Brain microvascular endothelial cell (primary cell): ENCODE measurements at regions not wholly inside any gene's neighbourhood (a gene's known extent, or its start where the extent isn't known, plus 50 kb on each side); places are given as distances from the start of the nearest gene placed in this dataset.

ENCODE experiments used
- DNase-seq: peaks from one replicate; pipeline ENCODE4 v3.0.0-alpha.2; 2020
- H3K27ac ChIP-seq: fragments of 250-450 bp; sonication (Bioruptor Pico); 2 replicates; pipeline ENCODE4 v1.5.1; 2020; ENCODE audit warnings: mild to moderate bottlenecking, moderate library complexity
- H3K27me3 ChIP-seq: fragments of 250-450 bp; sonication (Bioruptor Pico); replicated peaks from 2 replicates; pipeline ENCODE4 v1.5.1; 2020; ENCODE audit warnings: mild to moderate bottlenecking
- H3K36me3 ChIP-seq: fragments of 250-450 bp; sonication (Bioruptor Pico); replicated peaks from 2 replicates; pipeline ENCODE4 v1.5.1; 2020; ENCODE audit warnings: mild to moderate bottlenecking
- H3K4me3 ChIP-seq: 2 replicates; pipeline ENCODE4 v1.5.1; 2011; ENCODE audit warnings: low read depth, mild to moderate bottlenecking, control low read depth, low read length, moderate library complexity
- CTCF ChIP-seq: IDR thresholded peaks from 2 replicates; pipeline ENCODE4 v1.5.1; 2011; ENCODE audit warnings: low read depth, mild to moderate bottlenecking, moderate library complexity, low read length, control low read depth, inconsistent platforms; ENCODE audit errors: missing control alignments
- in situ Hi-C: cut with HindIII; loops from 2 replicates; pipeline ENCODE4 v1.10.0; 2017; ENCODE audit warnings: low sequenced_read_pairs, low pct_ligation_motif_present

GRCh38 chr18:30386624-30387023 is 655.9 kb downstream of the DSC3 start:
- DNase-seq = no peak
- Histone ChIP-seq H3K36me3 (no peaks in the 10 kb centered on the region), H3K27ac (no peak overlapping the region), H3K4me3 (no peak overlapping the region), H3K27me3 (no peaks in the 10 kb centered on the region)
- TF ChIP-seq CTCF = no peak
- in situ Hi-C loops = no loop called here

GRCh38 chr18:30385684-30386083 is 656.9 kb downstream of the DSC3 start:
- Histone ChIP-seq H3K36me3 (no peaks in the 10 kb centered on the region), H3K27me3 (no peaks in the 10 kb centered on the region), H3K27ac (no peak overlapping the region), H3K4me3 (no peak overlapping the region)
- no peak for DNase-seq
- in situ Hi-C loops = no loop called here
- no peak for TF ChIP-seq CTCF

GRCh38 chr18:30381826-30382225 is 660.7 kb downstream of the DSC3 start:
- H3K36me3 ChIP-seq = no peaks in the 10 kb centered on the region
- H3K27me3 ChIP-seq = no peaks in the 10 kb centered on the region
- no peak for DNase-seq
- H3K27ac ChIP-seq = no peak overlapping the region
- TF ChIP-seq CTCF = no peak
- in situ Hi-C loops = no loop called here
- no peak overlapping the region for H3K4me3 ChIP-seq

- no peak for TF ChIP-seq CTCF
Observed at GRCh38 chr18:30378097-30378496, 664.4 kb downstream of the DSC3 start.

GRCh38 chr18:30376515-30376914 is 666.0 kb downstream of the DSC3 start:
- no peak for DNase-seq
- H3K27ac ChIP-seq = no peak overlapping the region
- in situ Hi-C loops = no loop called here
- no peaks in the 10 kb centered on the region for H3K27me3 ChIP-seq
- TF ChIP-seq CTCF = peak; percentile 21
- H3K36me3 ChIP-seq = no peaks in the 10 kb centered on the region
- H3K4me3 ChIP-seq = no peak overlapping the region

More at GRCh38 chr18:30378097-30378496, 664.4 kb downstream of the DSC3 start:
- DNase-seq = no peak
- Histone ChIP-seq H3K4me3 (no peak overlapping the region), H3K27me3 (no peaks in the 10 kb centered on the region), H3K36me3 (no peaks in the 10 kb centered on the region), H3K27ac (no peak overlapping the region)
- in situ Hi-C loops = no loop called here

GRCh38 chr18:30361864-30362540 is 680.5 kb downstream of the DSC3 start:
- DNase-seq = no peak
- no peaks in the 10 kb centered on the region for H3K27me3 ChIP-seq
- H3K27ac ChIP-seq = no peak overlapping the region
- H3K36me3 ChIP-seq = no peaks in the 10 kb centered on the region
- in situ Hi-C loops = no loop called here
- no peak for TF ChIP-seq CTCF
- no peak overlapping the region for H3K4me3 ChIP-seq
